ENCODE measurements at regions not wholly inside any gene's neighbourhood (a gene's known extent, or its start where the extent isn't known, plus 50 kb on each side); places are given as distances from the start of the nearest gene placed in this dataset.

DNA sequence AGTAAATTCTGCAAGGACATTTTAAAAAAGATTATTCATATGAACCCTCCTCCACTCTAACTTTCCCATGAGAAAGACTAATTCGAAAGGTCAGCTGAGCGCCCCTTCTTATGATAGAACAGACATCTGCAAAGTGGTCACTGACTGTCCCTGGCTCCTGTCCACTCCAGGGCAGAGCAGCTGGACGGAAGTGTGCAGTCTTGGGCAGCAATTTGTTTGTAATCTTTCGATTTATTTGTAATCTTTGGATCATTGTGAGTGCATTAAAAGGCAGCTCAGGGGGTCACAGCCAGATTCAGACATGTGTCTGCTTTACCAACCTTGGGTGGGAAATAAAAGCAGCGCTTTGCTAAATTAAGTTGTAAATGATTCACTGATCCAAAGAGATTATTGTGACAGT lies 158.8 kb upstream of the ADARB2 start:
- TF ChIP-seq ZNF544 (tag by site-specific recombination; IDR thresholded peaks at IDR 0.05) (no peak), ZNF274 (IDR thresholded peaks at IDR 0.05; ENCODE audit: low read length) (no peak), ZNF274 (tag by site-specific recombination; IDR thresholded peaks at IDR 0.05; ENCODE audit: borderline replicate concordance) (no peak), ZNF768 (tag by site-specific recombination; IDR thresholded peaks at IDR 0.05) (no peak), TCF7L2 (IDR thresholded peaks at IDR 0.05; ENCODE audit: borderline replicate concordance, low read depth, low read length) (no peak), ZNF140 (tag by site-specific recombination; IDR thresholded peaks at IDR 0.05) (no peak), ZNF112 (tag by site-specific recombination; IDR thresholded peaks at IDR 0.05) (no peak), ZBTB7A (tag by site-specific recombination; IDR thresholded peaks at IDR 0.05; ENCODE audit: low read depth) (no peak), ZNF660 (tag by site-specific recombination; IDR thresholded peaks at IDR 0.05) (no peak)
- TF ChIP-seq, protein P1, sequence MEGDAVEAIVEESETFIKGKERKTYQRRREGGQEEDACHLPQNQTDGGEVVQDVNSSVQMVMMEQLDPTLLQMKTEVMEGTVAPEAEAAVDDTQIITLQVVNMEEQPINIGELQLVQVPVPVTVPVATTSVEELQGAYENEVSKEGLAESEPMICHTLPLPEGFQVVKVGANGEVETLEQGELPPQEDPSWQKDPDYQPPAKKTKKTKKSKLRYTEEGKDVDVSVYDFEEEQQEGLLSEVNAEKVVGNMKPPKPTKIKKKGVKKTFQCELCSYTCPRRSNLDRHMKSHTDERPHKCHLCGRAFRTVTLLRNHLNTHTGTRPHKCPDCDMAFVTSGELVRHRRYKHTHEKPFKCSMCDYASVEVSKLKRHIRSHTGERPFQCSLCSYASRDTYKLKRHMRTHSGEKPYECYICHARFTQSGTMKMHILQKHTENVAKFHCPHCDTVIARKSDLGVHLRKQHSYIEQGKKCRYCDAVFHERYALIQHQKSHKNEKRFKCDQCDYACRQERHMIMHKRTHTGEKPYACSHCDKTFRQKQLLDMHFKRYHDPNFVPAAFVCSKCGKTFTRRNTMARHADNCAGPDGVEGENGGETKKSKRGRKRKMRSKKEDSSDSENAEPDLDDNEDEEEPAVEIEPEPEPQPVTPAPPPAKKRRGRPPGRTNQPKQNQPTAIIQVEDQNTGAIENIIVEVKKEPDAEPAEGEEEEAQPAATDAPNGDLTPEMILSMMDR (tag by site-specific recombination; IDR thresholded peaks at IDR 0.05), result no peak
- TF ChIP-seq, protein P2, sequence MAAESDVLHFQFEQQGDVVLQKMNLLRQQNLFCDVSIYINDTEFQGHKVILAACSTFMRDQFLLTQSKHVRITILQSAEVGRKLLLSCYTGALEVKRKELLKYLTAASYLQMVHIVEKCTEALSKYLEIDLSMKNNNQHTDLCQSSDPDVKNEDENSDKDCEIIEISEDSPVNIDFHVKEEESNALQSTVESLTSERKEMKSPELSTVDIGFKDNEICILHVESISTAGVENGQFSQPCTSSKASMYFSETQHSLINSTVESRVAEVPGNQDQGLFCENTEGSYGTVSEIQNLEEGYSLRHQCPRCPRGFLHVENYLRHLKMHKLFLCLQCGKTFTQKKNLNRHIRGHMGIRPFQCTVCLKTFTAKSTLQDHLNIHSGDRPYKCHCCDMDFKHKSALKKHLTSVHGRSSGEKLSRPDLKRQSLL (tag by site-specific recombination; IDR thresholded peaks at IDR 0.05), result no peak
